Endothelial cell of umbilical vein (primary cell): ENCODE measurements at regions not wholly inside any gene's neighbourhood (a gene's known extent, or its start where the extent isn't known, plus 50 kb on each side); places are given as distances from the start of the nearest gene placed in this dataset.

Experiments
- CTCF ChIP-seq, 2 donors: IDR thresholded peaks; 1 replicate in 1 of 2; 2 replicates in 1 of 2; pipeline ENCODE4 v1.5.1; 2011; ENCODE audit warnings: low read length in 2 of 2, mild to moderate bottlenecking in 2 of 2, moderate library complexity in 2 of 2, control low read depth in 1 of 2, inconsistent platforms in 1 of 2, low read depth in 1 of 2; ENCODE audit not compliant: insufficient read depth in 1 of 2; ENCODE audit errors: extremely low read depth in 1 of 2
- POLR2A ChIP-seq: IDR thresholded peaks from 2 replicates; pipeline ENCODE4 v1.6.1; 2012; ENCODE audit warnings: low read depth, mild to moderate bottlenecking, control low read depth, low read length
- POLR2AphosphoS5 ChIP-seq: IDR thresholded peaks from 2 replicates; pipeline ENCODE4 v1.6.1; 2012; ENCODE audit warnings: low read depth, mild to moderate bottlenecking, control low read depth, low read length, moderate library complexity; ENCODE audit not compliant: insufficient read depth

GRCh38 chr1:209046058-209046417, 537.5 kb upstream of the CAMK1G start:
- TF ChIP-seq POLR2AphosphoS5: no peak
- no peak for TF ChIP-seq CTCF (IDR thresholded peaks at IDR 0.05; ENCODE audit: extremely low read depth in 1 of 2, insufficient read depth in 1 of 2, low read depth in 1 of 2, low read length in 2 of 2)
- no peak for TF ChIP-seq POLR2A
